ENCODE measurements at regions not wholly inside any gene's neighbourhood (a gene's known extent, or its start where the extent isn't known, plus 50 kb on each side); places are given as distances from the start of the nearest gene placed in this dataset.
"Not testable (repeated sequence)": the region's sequence is repeated elsewhere in the genome, so short reads cannot be mapped to it uniquely, and the experiment has no call there.

DNA sequence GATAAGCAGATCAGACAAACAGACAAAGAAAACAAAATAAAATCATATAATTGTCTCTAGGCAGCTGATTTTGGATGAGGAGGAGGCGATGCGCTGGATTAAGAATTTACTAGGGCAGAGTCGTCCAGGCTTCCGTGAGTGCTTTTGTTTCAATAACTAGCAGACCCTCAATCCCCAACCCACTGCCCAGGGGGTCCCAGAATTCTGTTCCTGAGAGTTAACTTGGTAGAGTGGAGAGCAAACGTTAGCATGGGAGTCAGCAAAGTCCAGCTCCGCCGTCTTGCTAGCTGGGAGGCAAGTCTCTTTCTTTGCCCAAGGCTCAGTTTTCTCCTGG is 95.5 kb upstream of the TBX5 start:
- no peak for DNase-seq (ENCODE audit: low read depth)

DNA sequence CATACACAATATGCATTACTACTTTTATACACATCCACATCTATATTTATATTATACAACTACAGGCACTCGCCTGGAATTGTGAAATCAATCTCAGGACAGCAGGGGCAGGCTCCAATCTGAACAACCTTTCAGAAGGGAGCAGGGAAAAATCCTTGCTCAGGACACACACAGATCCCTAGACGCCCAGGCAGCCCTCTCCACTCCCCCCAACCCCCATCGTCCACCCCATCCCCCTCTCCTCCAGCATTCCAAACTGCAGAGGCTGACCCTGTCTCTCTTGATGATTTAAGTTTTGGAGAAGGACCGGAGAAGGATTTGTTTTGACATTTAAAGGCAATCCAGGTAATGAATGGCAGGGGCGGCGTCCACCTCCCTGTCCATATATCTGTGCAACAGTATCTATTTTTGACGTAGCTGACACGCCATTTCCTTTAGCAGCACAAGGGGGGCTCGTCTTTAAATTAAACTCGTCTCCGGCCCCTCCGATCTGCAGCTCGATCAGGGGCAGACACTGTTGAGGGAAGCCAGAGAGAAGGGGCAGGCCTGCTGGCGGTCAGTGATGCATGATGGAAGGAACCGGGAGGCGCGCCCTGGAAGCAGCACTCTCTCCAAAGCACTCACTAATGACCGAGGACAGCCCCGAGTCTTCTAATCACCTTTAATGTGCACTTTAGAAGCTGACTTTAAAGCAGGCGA is 95.0 kb upstream of the TBX5 start:
- DNase-seq (ENCODE audit: low read depth): no peak

DNA sequence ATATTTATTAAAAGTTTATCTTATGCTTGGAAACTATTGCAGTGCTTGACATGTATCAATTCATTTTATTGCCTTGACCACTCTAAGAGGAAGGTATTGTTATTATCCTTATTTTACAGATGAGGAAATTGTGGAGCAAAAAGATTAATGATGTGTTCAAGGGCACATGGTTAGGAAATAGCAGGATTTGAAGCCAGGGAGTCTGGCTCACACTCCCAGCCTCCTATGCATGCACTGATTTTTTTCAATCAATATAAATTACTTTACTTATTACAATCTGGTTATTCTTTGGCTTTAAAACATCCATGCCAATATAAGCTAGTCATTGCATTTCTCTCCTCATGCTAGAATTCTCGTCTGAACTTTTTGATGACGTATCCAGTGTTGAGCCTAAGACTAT is 94.2 kb upstream of the TBX5 start:
- DNase-seq (ENCODE audit: low read depth): no peak

DNA sequence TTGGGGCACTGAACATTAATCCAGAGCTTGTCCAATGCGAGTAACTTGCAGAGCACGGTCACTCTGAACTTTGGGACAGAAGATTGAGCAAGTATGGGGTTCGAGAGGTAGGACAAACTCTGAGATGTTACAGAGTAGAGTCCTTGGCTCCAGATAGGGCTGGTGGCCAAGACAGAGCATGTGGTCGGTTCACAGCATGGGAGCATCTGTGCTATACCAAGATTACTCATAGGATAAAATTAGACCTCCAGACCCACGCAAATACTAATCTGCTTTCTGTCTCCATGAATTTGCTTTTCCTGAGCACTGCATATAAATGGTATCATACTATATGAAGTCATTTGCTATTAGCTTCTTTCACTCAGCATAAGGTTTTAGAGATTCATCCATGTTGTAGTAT is 93.4 kb upstream of the TBX5 start:
- no peak for DNase-seq (ENCODE audit: low read depth)

DNA sequence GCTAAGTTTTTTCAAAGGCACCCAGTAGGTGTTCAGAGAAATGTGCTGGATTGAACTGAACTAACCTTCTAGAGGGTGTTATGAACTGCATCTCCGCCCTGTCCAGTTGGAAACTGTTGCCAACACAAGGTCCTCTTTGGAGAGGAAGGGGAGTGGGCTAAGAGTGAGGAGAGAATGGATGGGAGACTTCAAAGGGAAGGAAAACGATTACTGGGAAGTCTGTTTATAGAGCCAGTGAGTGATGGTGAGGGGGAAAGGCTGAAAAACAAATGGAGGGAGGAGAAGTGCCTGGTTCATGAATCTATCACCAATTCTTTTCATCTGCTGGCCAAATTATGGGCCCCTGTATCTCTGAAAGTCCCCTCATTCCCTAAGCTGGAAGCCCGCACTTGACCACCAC is 86.0 kb upstream of the TBX5 start:
- DNase-seq (ENCODE audit: low read depth): no peak

- not testable (repeated sequence) for DNase-seq (ENCODE audit: low read depth)
Measured at GRCh38 chr12:114484822-114485459, 79.0 kb upstream of the TBX5 start.

DNA sequence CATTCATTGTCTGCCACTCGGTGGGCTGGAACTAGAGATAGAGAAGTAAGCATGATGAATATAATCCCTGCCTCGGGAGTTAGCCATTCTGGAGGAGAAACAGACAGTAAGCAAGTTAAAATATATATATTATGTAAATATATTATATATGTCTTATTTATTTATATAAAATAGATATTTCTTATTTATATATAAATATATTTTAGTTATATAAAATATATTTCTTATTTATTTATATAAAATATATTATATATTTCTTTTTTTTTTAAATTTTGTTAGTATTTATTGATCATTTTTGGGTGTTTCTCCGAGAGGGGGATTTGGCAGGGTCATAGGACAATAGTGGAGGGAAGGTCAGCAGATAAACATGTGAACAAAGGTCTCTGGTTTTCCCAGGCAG is 78.1 kb upstream of the TBX5 start:
- DNase-seq (ENCODE audit: low read depth): no peak

- no peak for DNase-seq (ENCODE audit: low read depth)
Measured at GRCh38 chr12:114481200-114481535, 75.2 kb upstream of the TBX5 start.

DNA sequence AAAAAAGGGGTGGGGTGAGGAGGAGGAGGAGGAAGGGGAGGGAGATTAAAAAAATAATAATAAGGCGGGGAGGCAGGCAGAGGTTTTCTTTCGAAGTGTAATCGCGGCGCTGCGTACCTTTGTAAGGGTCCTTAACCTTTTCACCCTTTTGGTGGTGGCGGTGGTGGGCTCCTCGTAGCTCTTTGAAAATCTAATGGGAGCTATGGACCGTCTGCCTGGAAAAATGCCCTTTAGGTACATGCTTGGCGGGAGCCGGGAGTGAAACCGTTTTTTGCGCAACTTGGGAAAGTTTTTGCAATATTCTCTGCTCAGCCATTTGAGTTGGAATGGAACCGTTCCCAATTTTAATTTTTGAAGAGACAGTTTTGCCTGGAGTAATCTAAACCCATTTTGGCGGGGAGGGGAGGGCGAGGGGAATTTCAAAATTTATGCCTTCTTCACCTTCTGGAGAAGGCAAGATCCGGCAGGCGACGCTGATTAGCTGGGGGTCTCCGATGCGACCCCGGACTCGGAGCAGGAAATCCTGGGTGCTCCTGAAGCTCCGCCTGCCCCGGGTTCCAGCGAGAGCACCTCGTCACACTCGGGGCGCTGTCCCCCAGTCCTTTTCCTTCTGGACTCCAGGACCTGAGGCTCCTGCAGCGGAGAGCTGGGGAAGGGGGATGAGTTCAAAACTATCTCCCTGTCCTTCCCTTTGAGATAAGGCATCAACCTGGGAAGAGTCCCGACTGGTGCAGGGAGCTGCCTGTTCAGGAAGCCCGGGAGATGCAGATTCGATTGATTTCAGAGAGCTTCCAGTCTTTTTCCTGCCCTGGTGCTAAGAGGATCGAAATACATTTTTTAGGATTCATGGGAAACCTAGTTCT is 74.6 kb upstream of the TBX5 start:
- DNase-seq (ENCODE audit: low read depth): peak; percentile 24

DNA sequence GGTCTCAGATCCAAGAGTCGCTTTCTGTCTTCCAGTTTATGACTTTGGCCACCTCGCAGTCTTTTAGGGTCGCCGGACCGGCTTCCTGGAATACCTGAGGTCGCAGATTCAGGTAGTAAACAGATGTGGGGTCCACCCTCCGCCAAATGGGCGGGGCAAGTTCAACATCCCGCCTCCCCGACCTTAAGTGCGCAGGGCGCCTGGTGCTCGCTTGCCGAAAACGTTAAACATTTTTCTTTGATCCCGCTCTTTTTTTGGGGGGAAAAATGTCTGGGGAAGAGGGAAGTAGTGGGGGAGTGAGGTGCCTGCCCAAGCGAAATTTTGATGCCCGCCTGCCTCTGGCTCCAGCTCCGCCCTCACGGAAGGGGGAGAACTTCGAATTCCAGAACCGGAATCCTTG is 73.9 kb upstream of the TBX5 start:
- DNase-seq (ENCODE audit: low read depth): no peak

DNA sequence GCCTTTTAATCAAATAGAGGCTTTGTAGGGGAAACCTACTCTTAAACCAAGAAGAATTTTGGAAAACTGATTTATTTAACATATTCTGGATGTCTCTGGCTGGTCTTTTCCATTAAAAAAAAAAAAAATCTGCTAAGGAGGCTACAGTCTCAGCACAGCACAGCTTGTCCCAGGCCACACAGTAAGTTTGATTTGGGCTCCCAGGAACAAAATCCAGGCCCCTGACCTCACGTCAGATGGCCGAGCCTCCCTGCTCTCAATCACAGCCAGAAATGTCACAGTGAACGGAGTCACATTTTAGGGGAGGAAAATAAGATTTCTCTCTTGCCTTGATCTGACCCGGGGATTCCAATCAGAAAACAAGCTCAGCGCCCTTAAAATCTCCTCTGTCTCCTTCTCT is 72.9 kb upstream of the TBX5 start:
- no peak for DNase-seq (ENCODE audit: low read depth)

GRCh38 chr12:114477989-114478395 is 72.0 kb upstream of the TBX5 start:
- DNase-seq (ENCODE audit: low read depth): no peak

- no peak for DNase-seq (ENCODE audit: low read depth)
Measured at GRCh38 chr12:114476159-114476558, 70.2 kb upstream of the TBX5 start.

GRCh38 chr12:114473717-114474116 is 67.8 kb upstream of the TBX5 start:
- no peak for DNase-seq (ENCODE audit: low read depth)

- DNase-seq (ENCODE audit: low read depth): no peak
Measured at GRCh38 chr12:114473018-114473417, 67.1 kb upstream of the TBX5 start.

DNA sequence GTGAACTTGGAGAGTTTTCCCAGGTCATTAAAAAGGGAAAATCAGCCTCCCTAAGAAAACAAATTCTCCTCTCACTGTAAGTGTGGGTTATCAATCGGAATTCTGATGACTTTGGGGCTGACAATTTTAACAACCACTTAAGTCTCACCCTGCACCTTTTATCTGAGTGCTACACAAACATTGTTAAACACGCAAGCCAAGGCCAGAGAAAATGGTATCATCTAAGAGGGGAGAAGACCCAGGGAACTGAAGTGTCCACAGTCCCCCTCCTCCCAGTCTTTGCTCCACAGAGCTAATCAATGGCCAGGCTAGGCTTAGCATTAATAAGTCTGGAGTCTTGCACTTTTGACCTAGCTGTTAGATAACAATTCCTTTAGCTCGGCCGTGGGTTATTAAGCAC is 51.7 kb upstream of the TBX5 start:
- DNase-seq (ENCODE audit: low read depth): no peak

All from fibroblast of gingiva (primary cell).